GM21381 (cell line): ENCODE measurements at regions not wholly inside any gene's neighbourhood (a gene's known extent, or its start where the extent isn't known, plus 50 kb on each side); places are given as distances from the start of the nearest gene placed in this dataset.
"Not testable (repeated sequence)": the region's sequence is repeated elsewhere in the genome, so short reads cannot be mapped to it uniquely, and the experiment has no call there.

Experiments
- ATAC-seq: cut with Tn5 transposase; IDR thresholded peaks from one replicate; pipeline ENCODE4 v1.9.1; 2021; ENCODE audit warnings: mild to moderate bottlenecking, moderate library complexity; ENCODE audit not compliant: unreplicated experiment

GRCh38 chr11:45411228-45411946, 125.2 kb upstream of the SYT13 start:
- ATAC-seq, result no peak

GRCh38 chr11:45410391-45411227, 124.5 kb upstream of the SYT13 start:
- ATAC-seq, result no peak

GRCh38 chr11:45409587-45409986, 123.4 kb upstream of the SYT13 start:
- ATAC-seq, result no peak

GRCh38 chr11:45407226-45407625, 121.1 kb upstream of the SYT13 start:
- ATAC-seq, result no peak

- no peak for ATAC-seq
These were observed 120.0 kb upstream of the SYT13 start for GRCh38 chr11:45405916-45406670.

- ATAC-seq, result not testable (repeated sequence)
These were observed 117.4 kb upstream of the SYT13 start for GRCh38 chr11:45403521-45403920.

- ATAC-seq, result no peak
These were observed 116.0 kb upstream of the SYT13 start for GRCh38 chr11:45402049-45402630.

GRCh38 chr11:45400591-45400990, 114.5 kb upstream of the SYT13 start:
- no peak for ATAC-seq

GRCh38 chr11:45399166-45399565, 113.0 kb upstream of the SYT13 start:
- ATAC-seq, result no peak

- no peak for ATAC-seq
These were observed 112.2 kb upstream of the SYT13 start for GRCh38 chr11:45398325-45398724.

GRCh38 chr11:45396394-45396793, 110.3 kb upstream of the SYT13 start:
- no peak for ATAC-seq

GRCh38 chr11:45395947-45396346, 109.8 kb upstream of the SYT13 start:
- no peak for ATAC-seq

GRCh38 chr11:45395421-45395820, 109.3 kb upstream of the SYT13 start:
- ATAC-seq, result no peak

- no peak for ATAC-seq
These were observed 108.3 kb upstream of the SYT13 start for GRCh38 chr11:45394294-45395085.

- ATAC-seq, result no peak
These were observed 107.7 kb upstream of the SYT13 start for GRCh38 chr11:45393826-45394225.

GRCh38 chr11:45393334-45393733, 107.2 kb upstream of the SYT13 start:
- no peak for ATAC-seq

- ATAC-seq, result no peak
These were observed 106.5 kb upstream of the SYT13 start for GRCh38 chr11:45392591-45393091.

GRCh38 chr11:45392154-45392553, 106.0 kb upstream of the SYT13 start:
- ATAC-seq, result no peak

GRCh38 chr11:45391168-45391850, 105.2 kb upstream of the SYT13 start:
- ATAC-seq, result no peak

GRCh38 chr11:45390407-45390806, 104.3 kb upstream of the SYT13 start:
- no peak for ATAC-seq
